ENCODE measurements at regions not wholly inside any gene's neighbourhood (a gene's known extent, or its start where the extent isn't known, plus 50 kb on each side); places are given as distances from the start of the nearest gene placed in this dataset.

- Histone ChIP-seq H3K23me2 (ENCODE audit: low read depth, low read length) (no peaks in the 10 kb centered on the region), H3K27me3 (replicated peaks in 1 of 4; ENCODE audit: control insufficient read depth in 3 of 4, extremely low read depth in 1 of 4, insufficient read depth in 3 of 4, low read length in 3 of 4) (no peaks in the 10 kb centered on the region), H2BK12ac (ENCODE audit: low read depth, low read length) (no peak overlapping the region), H4K8ac (ENCODE audit: extremely low read depth, insufficient read depth, low read length) (no peak overlapping the region), H2AFZ (ENCODE audit: low read length) (no peak overlapping the region), H4K5ac (ENCODE audit: insufficient read length, low read depth, low read length) (no peak overlapping the region), H3K4me1 (replicated peaks in 1 of 4; ENCODE audit: control insufficient read depth in 3 of 4, insufficient read depth in 4 of 4, low read length in 3 of 4) (peaks cover 0 to 4% (median 1%) of the 10 kb centered on the region in 4 experiments; a peak in 2 of 7 replicates), H3K4me3 (ENCODE audit: extremely low read depth in 1 of 4, insufficient read depth in 2 of 4, low read depth in 3 of 4, low read length in 4 of 4) (no peak overlapping the region), H4K91ac (replicated peaks; ENCODE audit: insufficient read length, low read length) (no peak overlapping the region), H3K9ac (replicated peaks in 1 of 4; ENCODE audit: extremely low read depth in 1 of 4, low read depth in 3 of 4, low read length in 3 of 4) (no peak overlapping the region), H2AK5ac (ENCODE audit: low read depth, low read length) (no peak overlapping the region), H3K14ac (ENCODE audit: insufficient read length) (no peak overlapping the region), H3K18ac (ENCODE audit: extremely low read depth, low read length) (no peak overlapping the region), H3K4ac (replicated peaks; ENCODE audit: insufficient read length, low read depth, low read length) (no peak overlapping the region), H4K20me1 (replicated peaks in 1 of 2; ENCODE audit: control insufficient read depth in 1 of 2, insufficient read depth in 2 of 2, low read length in 2 of 2) (no peaks in the 10 kb centered on the region), H3K79me1 (ENCODE audit: low read depth, low read length) (no peaks in the 10 kb centered on the region), H3K36me3 (ENCODE audit: control insufficient read depth in 2 of 4, insufficient read depth in 4 of 4, low read length in 3 of 4) (no peaks in the 10 kb centered on the region), H3K9me3 (ENCODE audit: insufficient read depth in 2 of 2, low read depth in 1 of 2, low read length in 1 of 2) (no peaks in the 10 kb centered on the region), H3K23ac (ENCODE audit: insufficient read length) (no peak overlapping the region), H3K79me2 (ENCODE audit: control insufficient read depth in 1 of 2, insufficient read depth in 2 of 2, low read length in 2 of 2) (no peaks in the 10 kb centered on the region), H3K56ac (replicated peaks; ENCODE audit: insufficient read length, low read depth, low read length) (no peak overlapping the region), H3K27ac (ENCODE audit: low read depth, low read length) (no peak overlapping the region), H2BK120ac (replicated peaks; ENCODE audit: low read depth, low read length) (no peak overlapping the region), H3K4me2 (ENCODE audit: insufficient read depth in 1 of 2, low read depth in 2 of 2, low read length in 2 of 2) (no peak overlapping the region), H2BK5ac (ENCODE audit: low read depth, low read length) (no peak overlapping the region), H2BK20ac (ENCODE audit: low read length) (no peak overlapping the region), H2BK15ac (ENCODE audit: low read length) (no peak overlapping the region)
- POLR2A ChIA-PET (ENCODE audit: partially characterized antibody), result no interaction called here
- WGBS, 2 experiments (ENCODE audit: extremely low coverage in 1 of 2, insufficient coverage in 1 of 2, insufficient read length in 1 of 2, insufficient replicate concordance in 2 of 2, low coverage in 1 of 2, low lambda C conversion rate in 2 of 2, missing lambda C conversion rate in 1 of 2), result 87% methylated on average over 2 of the region's 2 CpGs; no CpG with 5 or more reads in 1 of the 2 experiments
- CTCF ChIA-PET (ENCODE audit: partially characterized antibody), result no interaction called here
- FAIRE-seq, result no peak
- TF ChIP-seq EP300 (IDR thresholded peaks at IDR 0.05; ENCODE audit: borderline replicate concordance in 1 of 2, low read depth in 2 of 2, low read length in 2 of 2), result no peak
- DNase-seq (ENCODE audit: low read depth in 1 of 2, low spot score in 2 of 2), result no peak
These were observed 163.4 kb upstream of the ZNF385D start for GRCh38 chr3:21914451-21914850.

Measured in H1 (cell line).